K562 (cell line): ENCODE measurements at regions not wholly inside any gene's neighbourhood (a gene's known extent, or its start where the extent isn't known, plus 50 kb on each side); places are given as distances from the start of the nearest gene placed in this dataset.

ENCODE experiments used
- ATAC-seq: fragments of 200-7000 bp; cut with Tn5 transposase; 3 replicates; pipeline ENCODE4 v1.9.1; 2020; ENCODE audit warnings: moderate library complexity
- BruUV-seq: library from RNA; stranded (reverse); fragments of 400-500 nt; replicated peaks from 2 replicates; lab custom pipeline; 2021; lab: Mats Ljungman, UMichigan
- CTCF ChIA-PET: fragments of 300-600 bp; formaldehyde crosslinking; extraction: SDS; loops from one replicate; lab custom pipeline; 2021; ENCODE audit warnings: low intra/inter-chr PET ratio; lab: Yijun Ruan, JAX
- POLR2A ChIA-PET: fragments of 300-600, 350-650 bp; sonication (Branson Sonifier 250); formaldehyde crosslinking; extraction: SDS; loops from one replicate; lab custom pipeline; 2021; ENCODE audit warnings: antibody characterized with exemption, inconsistent platforms; lab: Yijun Ruan, JAX
- DNase-seq, 4 experiments: peaks; one replicate each; pipeline versions ENCODE4 v3.0.0 to v3.0.0-alpha.2; 2011 to 2018; ENCODE audit warnings: low spot score in 3 of 4, mixed read lengths in 3 of 4; ENCODE audit errors: extremely low read depth in 1 of 4
- FAIRE-seq: peaks from 2 replicates; lab custom pipeline; 2011; peaks lifted over from hg19 to GRCh38; lab: Jason Lieb, UNC
- H2AFZ ChIP-seq: 2 replicates; pipeline ENCODE4 v1.6.0; 2011; ENCODE audit warnings: low read depth, low read length, control low read depth, inconsistent platforms
- H3K27ac ChIP-seq: fragments of 200-600 bp; 3 replicates; pipeline ENCODE4 v1.8.0; 2011; ENCODE audit warnings: low read depth, mild to moderate bottlenecking, control low read depth, inconsistent platforms, low read length, moderate library complexity, mixed read lengths; ENCODE audit errors: extremely low read depth
- H3K27me3 ChIP-seq, 2 experiments: fragments of 300-600 bp in 1 of 2; 2 replicates in 1 of 2; 3 replicates in 1 of 2; pipeline versions ENCODE4 v1.6.0 to v1.8.0; 2011; ENCODE audit warnings: inconsistent platforms in 2 of 2, low read length in 2 of 2, mild to moderate bottlenecking in 1 of 2, mixed read lengths in 1 of 2, moderate library complexity in 1 of 2; ENCODE audit not compliant: control insufficient read depth in 2 of 2, insufficient read depth in 2 of 2
- H3K36me3 ChIP-seq: fragments of 300-600 bp; 3 replicates; pipeline ENCODE4 v1.8.0; 2011; ENCODE audit warnings: mild to moderate bottlenecking, low read length, inconsistent platforms; ENCODE audit not compliant: control insufficient read depth, insufficient read depth
- H3K4me1 ChIP-seq, 2 experiments: fragments of 200-600 bp in 1 of 2; replicated peaks in 1 of 2; 2 replicates in 1 of 2; 3 replicates in 1 of 2; pipeline versions ENCODE4 v1.5.1 to v1.8.0; 2011; ENCODE audit warnings: inconsistent platforms in 2 of 2, low read length in 2 of 2, mild to moderate bottlenecking in 1 of 2, mixed read lengths in 1 of 2, moderate library complexity in 1 of 2; ENCODE audit not compliant: control insufficient read depth in 2 of 2, insufficient read depth in 2 of 2
- H3K4me2 ChIP-seq: 2 replicates; pipeline ENCODE4 v1.6.1; 2011; ENCODE audit warnings: low read length, control low read depth, inconsistent platforms, mixed read lengths; ENCODE audit not compliant: insufficient read depth
- H3K4me3 ChIP-seq: fragments of 200-600 bp; sonication (generic), shearing (Covaris generic); 2 replicates; pipeline ENCODE4 v1.5.1; 2016; ENCODE audit warnings: control low read depth, inconsistent platforms
- H3K79me2 ChIP-seq: fragments of 200-600 bp; 3 replicates; pipeline ENCODE4 v1.8.0; 2011; ENCODE audit warnings: low read length, inconsistent platforms; ENCODE audit not compliant: control insufficient read depth, insufficient read depth
- H3K9ac ChIP-seq, 2 experiments: 2 replicates each; pipeline versions ENCODE4 v1.6.0 to v1.6.1; 2011; ENCODE audit warnings: low read depth in 2 of 2, low read length in 2 of 2, control low read depth in 1 of 2, inconsistent platforms in 1 of 2, mild to moderate bottlenecking in 1 of 2, mixed read lengths in 1 of 2; ENCODE audit not compliant: insufficient read depth in 1 of 2
- H3K9me1 ChIP-seq: one replicate; pipeline ENCODE4 v1.6.0; 2011; ENCODE audit warnings: inconsistent platforms, mild to moderate bottlenecking, low read length, moderate library complexity; ENCODE audit not compliant: control insufficient read depth, insufficient read depth
- H3K9me3 ChIP-seq: replicated peaks from 2 replicates; pipeline ENCODE4 v1.5.1; 2011; ENCODE audit warnings: low read depth, low read length, inconsistent platforms; ENCODE audit not compliant: control insufficient read depth, insufficient read depth
- H4K20me1 ChIP-seq: replicated peaks from 2 replicates; pipeline ENCODE4 v1.6.1; 2011; ENCODE audit warnings: low read length, inconsistent platforms, mixed read lengths; ENCODE audit not compliant: control insufficient read depth, insufficient read depth
- CCAR2 ChIP-seq: fragments of 200-400 bp; formaldehyde crosslinking; IDR thresholded peaks from 2 replicates; pipeline ENCODE4 v1.6.1; 2017; ENCODE audit warnings: mild to moderate bottlenecking, low read depth, low read length
- KHSRP ChIP-seq: fragments of 450-650 bp; IDR thresholded peaks from 2 replicates; pipeline ENCODE4 v1.6.1; 2017
- MYBL2 ChIP-seq, 2 experiments: fragments of 450-650 bp in 1 of 2; sonication (generic) in 1 of 2; formaldehyde crosslinking in 1 of 2; IDR thresholded peaks; 2 replicates each; pipeline versions ENCODE4 v1.6.1 to v1.8.1; 2017 to 2022; ENCODE audit warnings: borderline replicate concordance in 1 of 2, inconsistent platforms in 1 of 2, low read depth in 1 of 2, mild to moderate bottlenecking in 1 of 2, missing genetic modification reagents in 1 of 2, moderate library complexity in 1 of 2
- NFIC ChIP-seq: fragments of 450-650 bp; IDR thresholded peaks from 2 replicates; pipeline ENCODE4 v1.6.1; 2017; ENCODE audit warnings: mild to moderate bottlenecking, inconsistent platforms
- PRMT5 ChIP-seq: sonication (generic); formaldehyde crosslinking; IDR thresholded peaks from 2 replicates; pipeline ENCODE4 v1.5.0; 2020; ENCODE audit warnings: missing genetic modification reagents
- RAD21 ChIP-seq, 2 experiments: fragments of 250-450 bp in 1 of 2; fragments of 450-650 bp in 1 of 2; sonication (Bioruptor Pico) in 1 of 2; formaldehyde crosslinking in 1 of 2; IDR thresholded peaks in 1 of 2; conservative IDR thresholded peaks in 1 of 2; 2 replicates each; pipeline versions ENCODE4 v1.4.0 to v1.8.0; 2020 to 2022; ENCODE audit warnings: mild to moderate bottlenecking in 2 of 2, moderate library complexity in 1 of 2
- TOE1 ChIP-seq, 2 experiments: fragments of 450-650 bp in 1 of 2; sonication (generic) in 1 of 2; formaldehyde crosslinking in 1 of 2; IDR thresholded peaks; 2 replicates each; pipeline versions ENCODE4 v1.7.1 to v1.8.0; 2016 to 2022; ENCODE audit warnings: borderline replicate concordance in 2 of 2, mild to moderate bottlenecking in 2 of 2, antibody characterized with exemption in 1 of 2, inconsistent platforms in 1 of 2, low read depth in 1 of 2, missing genetic modification reagents in 1 of 2, moderate library complexity in 1 of 2
- WGBS: fragments of 100-300 bp; shearing (Covaris generic); methylation state at CpG from one replicate; pipeline ENCODE4 v1.1.6; 2016; ENCODE audit warnings: low coverage, mixed read lengths; ENCODE audit not compliant: insufficient coverage; ENCODE audit errors: missing lambda C conversion rate; 5-methylcytosine and 5-hydroxymethylcytosine counted together
- in situ Hi-C: fragments of 300-500 bp; cut with MboI; formaldehyde crosslinking; loops from 4 replicates; pipeline ENCODE4 v1.15.0; 2018; ENCODE audit warnings: inconsistent platforms, mixed read lengths
- intact Hi-C: fragments of 100-400 bp; cut with micrococcal nuclease; formaldehyde crosslinking; loops from 2 replicates; pipeline ENCODE4 v1.14.2; 2022

GRCh38 chr10:130242513-130242912 is 106.3 kb downstream of the GLRX3 start:
- Histone ChIP-seq H3K4me2 (no peak overlapping the region), H3K4me3 (no peak overlapping the region)
- TF ChIP-seq TOE1 (IDR thresholded peaks at IDR 0.05; ENCODE audit: borderline replicate concordance) (no peak), TOE1 (CRISPR knock-in tag; IDR thresholded peaks at IDR 0.05; ENCODE audit: borderline replicate concordance, low read depth) (no peak), RAD21 (CRISPR knock-in tag; conservative IDR thresholded peaks at IDR 0.05 in 1 of 2, IDR thresholded peaks at IDR 0.05 in 1 of 2) (no peak)
- TF ChIP-seq, all 486 proteins: peak for 0
- in situ Hi-C loops = no loop called here
- H3K36me3 ChIP-seq = no peaks in the 10 kb centered on the region
- no TSS peak for BruUV-seq
- intact Hi-C loops = no loop called here
- no peak overlapping the region for H3K27ac ChIP-seq
- no peak overlapping the region for H3K9ac ChIP-seq
- no peak for DNase-seq
- WGBS = 0% methylated on average over 3 of the region's 3 CpGs
- no peaks in the 10 kb centered on the region for H3K9me3 ChIP-seq
- H3K9me1 ChIP-seq = no peaks in the 10 kb centered on the region
- no peaks in the 10 kb centered on the region for H3K4me1 ChIP-seq
- no peak for FAIRE-seq
- no peaks in the 10 kb centered on the region for H3K27me3 ChIP-seq
- ChIA-PET CTCF (no interaction called here), POLR2A (interaction anchor here (0.6 kb wide), 1 partner anchor 9 kb away, joined by 3 read pairs; no protein-coding TSS in a partner anchor)
- H3K79me2 ChIP-seq = no peaks in the 10 kb centered on the region
- H4K20me1 ChIP-seq = no peaks in the 10 kb centered on the region
- no peak overlapping the region for H2AFZ ChIP-seq
- ATAC-seq = no peak

GRCh38 chr10:130243015-130243414 is 106.8 kb downstream of the GLRX3 start:
- no peaks in the 10 kb centered on the region for H3K9me3 ChIP-seq
- no peaks in the 10 kb centered on the region for H3K9me1 ChIP-seq
- no peaks in the 10 kb centered on the region for H3K36me3 ChIP-seq
- ChIA-PET POLR2A (no interaction called here), CTCF (no interaction called here)
- H3K4me1 ChIP-seq = no peaks in the 10 kb centered on the region
- no peaks in the 10 kb centered on the region for H3K27me3 ChIP-seq
- intact Hi-C loops = no loop called here
- H3K9ac ChIP-seq = no peak overlapping the region
- H3K4me2 ChIP-seq = no peak overlapping the region
- H2AFZ ChIP-seq = no peak overlapping the region
- DNase-seq = no peak
- no peak overlapping the region for H3K27ac ChIP-seq
- no TSS peak for BruUV-seq
- FAIRE-seq = no peak
- H4K20me1 ChIP-seq = no peaks in the 10 kb centered on the region
- 10% methylated on average over 3 of the region's 3 CpGs for WGBS
- in situ Hi-C loops = no loop called here
- no peaks in the 10 kb centered on the region for H3K79me2 ChIP-seq
- no peak overlapping the region for H3K4me3 ChIP-seq
- ATAC-seq = no peak
- TF ChIP-seq MYBL2 (IDR thresholded peaks at IDR 0.05; ENCODE audit: low read depth) (no peak), MYBL2 (CRISPR knock-in tag; IDR thresholded peaks at IDR 0.05; ENCODE audit: borderline replicate concordance) (no peak), PRMT5 (CRISPR knock-in tag) (no peak), KHSRP (no peak), CCAR2 (no peak), NFIC (no peak)
